Neural cell (in vitro differentiated cells): ENCODE measurements at regions not wholly inside any gene's neighbourhood (a gene's known extent, or its start where the extent isn't known, plus 50 kb on each side); places are given as distances from the start of the nearest gene placed in this dataset.

ENCODE experiments used
- CTCF ChIP-seq: fragments of 450-650 bp; IDR thresholded peaks from 2 replicates; pipeline ENCODE4 v1.5.1; 2014; ENCODE audit warnings: antibody characterized with exemption, mild to moderate bottlenecking, moderate library complexity; ENCODE audit not compliant: poor library complexity, severe bottlenecking
- TAF1 ChIP-seq: IDR thresholded peaks from 2 replicates; pipeline ENCODE4 v1.6.1; 2012; ENCODE audit warnings: low read depth

- TF ChIP-seq TAF1 (no peak), CTCF (no peak)
Measured at GRCh38 chr2:216918088-216918680, 58.3 kb upstream of the TNP1 start.
